T-helper 2 cell (primary cell): ENCODE measurements at regions not wholly inside any gene's neighbourhood (a gene's known extent, or its start where the extent isn't known, plus 50 kb on each side); places are given as distances from the start of the nearest gene placed in this dataset.

Experiments
- DNase-seq, 5 experiments: peaks; one replicate each; pipeline versions ENCODE4 v3.0.0 to v3.0.0-alpha.2; 2012 to 2022

GRCh38 chrX:94361241-94361640 is 687.2 kb downstream of the FAM133A start:
- no peak for DNase-seq

- no peak for DNase-seq
These were observed 691.7 kb downstream of the FAM133A start for GRCh38 chrX:94365736-94366135.

GRCh38 chrX:94366616-94367015 is 692.6 kb downstream of the FAM133A start:
- DNase-seq: no peak

- DNase-seq: no peak
These were observed 715.0 kb downstream of the FAM133A start for GRCh38 chrX:94389044-94389443.

- DNase-seq: peak in 1 of 5 experiments; percentile 0
These were observed 726.5 kb downstream of the FAM133A start for GRCh38 chrX:94400488-94400887.

- no peak for DNase-seq
These were observed 727.4 kb downstream of the FAM133A start for GRCh38 chrX:94401426-94401825.

- no peak for DNase-seq
These were observed 740.7 kb downstream of the FAM133A start for GRCh38 chrX:94414746-94415145.

GRCh38 chrX:94418065-94418464 is 744.1 kb downstream of the FAM133A start:
- DNase-seq: no peak

GRCh38 chrX:94424456-94424855 is 750.5 kb downstream of the FAM133A start:
- DNase-seq: no peak

GRCh38 chrX:94430091-94430490 is 756.1 kb downstream of the FAM133A start:
- DNase-seq: no peak

- no peak for DNase-seq
These were observed 761.8 kb downstream of the FAM133A start for GRCh38 chrX:94435799-94436198.

GRCh38 chrX:94454159-94454558 is 780.2 kb downstream of the FAM133A start:
- DNase-seq: no peak

- DNase-seq: no peak
These were observed 780.6 kb downstream of the FAM133A start for GRCh38 chrX:94454606-94455005.

GRCh38 chrX:94455782-94456181 is 781.8 kb downstream of the FAM133A start:
- no peak for DNase-seq

GRCh38 chrX:94492541-94492940 is 818.5 kb downstream of the FAM133A start:
- DNase-seq: no peak

- no peak for DNase-seq
These were observed 819.4 kb downstream of the FAM133A start for GRCh38 chrX:94493405-94493804.

GRCh38 chrX:94511564-94511963 is 837.6 kb downstream of the FAM133A start:
- no peak for DNase-seq

GRCh38 chrX:94515009-94515408 is 841.0 kb downstream of the FAM133A start:
- no peak for DNase-seq

- DNase-seq: peak in 1 of 5 experiments; percentile 0
These were observed 850.9 kb downstream of the FAM133A start for GRCh38 chrX:94524867-94525266.

- DNase-seq: no peak
These were observed 871.7 kb downstream of the FAM133A start for GRCh38 chrX:94545722-94546121.

GRCh38 chrX:94551831-94552230 is 877.8 kb downstream of the FAM133A start:
- no peak for DNase-seq

GRCh38 chrX:94560930-94561329 is 886.9 kb downstream of the FAM133A start:
- DNase-seq: no peak

- DNase-seq: no peak
These were observed 902.5 kb downstream of the FAM133A start for GRCh38 chrX:94576367-94577004.

- no peak for DNase-seq
These were observed 926.1 kb downstream of the FAM133A start for GRCh38 chrX:94600077-94600476.

- DNase-seq: no peak
These were observed 938.1 kb downstream of the FAM133A start for GRCh38 chrX:94612140-94612539.
